Sciatic nerve (tissue), 2 donors: ENCODE measurements at regions not wholly inside any gene's neighbourhood (a gene's known extent, or its start where the extent isn't known, plus 50 kb on each side); places are given as distances from the start of the nearest gene placed in this dataset.

Experiments used
- ATAC-seq: fragments of 200-7000 bp; cut with Tn5 transposase; one replicate; pipeline ENCODE4 v1.9.1; 2020; ENCODE audit warnings: mild to moderate bottlenecking, moderate library complexity
- DNase-seq: peaks from one replicate; pipeline ENCODE4 v3.0.0-alpha.2; 2020; ENCODE audit warnings: low spot score
- intact Hi-C: fragments of 100-400 bp; cut with DNase I; formaldehyde crosslinking; loops from one replicate; pipeline ENCODE4 v1.14.2; 2022
- donor health status: DM: no; HTN: no; CAD: no.
- donor health status: DM: no; HTN: no; CAD: no.

GRCh38 chr15:77557564-77557963 lies 75.1 kb downstream of the LINGO1 start:
- intact Hi-C loops: no loop called here
- DNase-seq: no peak
- no peak for ATAC-seq

- intact Hi-C loops: no loop called here
- DNase-seq: no peak
- ATAC-seq: no peak
Observed at GRCh38 chr15:77557144-77557543, 75.6 kb downstream of the LINGO1 start.

- ATAC-seq: no peak
Observed at GRCh38 chr15:77556622-77557021, 76.1 kb downstream of the LINGO1 start.

GRCh38 chr15:77555232-77555631 lies 77.5 kb downstream of the LINGO1 start:
- no peak for ATAC-seq
- DNase-seq: no peak
- intact Hi-C loops: no loop called here

More at GRCh38 chr15:77556622-77557021, 76.1 kb downstream of the LINGO1 start:
- DNase-seq: no peak
- intact Hi-C loops: no loop called here

- DNase-seq (no peak), ATAC-seq (no peak)
- intact Hi-C loops: no loop called here
Observed at GRCh38 chr15:77554306-77555080, 78.2 kb downstream of the LINGO1 start.

GRCh38 chr15:77553695-77554094 lies 79.0 kb downstream of the LINGO1 start:
- intact Hi-C loops: no loop called here
- DNase-seq (no peak), ATAC-seq (no peak)

GRCh38 chr15:77553257-77553656 lies 79.5 kb downstream of the LINGO1 start:
- ATAC-seq: no peak
- intact Hi-C loops: no loop called here
- DNase-seq: no peak

- intact Hi-C loops: no loop called here
- no peak for DNase-seq
- no peak for ATAC-seq
Observed at GRCh38 chr15:77552066-77552465, 80.6 kb downstream of the LINGO1 start.

GRCh38 chr15:77550301-77551251 lies 82.1 kb downstream of the LINGO1 start:
- intact Hi-C loops: no loop called here
- no peak for ATAC-seq
- no peak for DNase-seq

GRCh38 chr15:77549576-77550288 lies 83.0 kb downstream of the LINGO1 start:
- intact Hi-C loops: loop anchor here (5.0 kb wide), 1 partner anchor 532 kb away; no protein-coding TSS in a partner anchor
- DNase-seq: no peak
- no peak for ATAC-seq

GRCh38 chr15:77548589-77549557 lies 83.8 kb downstream of the LINGO1 start:
- intact Hi-C loops: loop anchor here (5.0 kb wide), 1 partner anchor 532 kb away; no protein-coding TSS in a partner anchor
- DNase-seq (no peak), ATAC-seq (no peak)

GRCh38 chr15:77547801-77548588 lies 84.7 kb downstream of the LINGO1 start:
- intact Hi-C loops: loop anchor here (5.0 kb wide), 1 partner anchor 531 kb away; no protein-coding TSS in a partner anchor
- ATAC-seq (no peak), DNase-seq (no peak)

GRCh38 chr15:77546870-77547269 lies 85.8 kb downstream of the LINGO1 start:
- no peak for ATAC-seq
- intact Hi-C loops: loop anchor here (5.0 kb wide), 1 partner anchor 530 kb away; no protein-coding TSS in a partner anchor
- no peak for DNase-seq

- no peak for DNase-seq
- intact Hi-C loops: loop anchor here (5.0 kb wide), 1 partner anchor 529 kb away; no protein-coding TSS in a partner anchor
- no peak for ATAC-seq
Observed at GRCh38 chr15:77546050-77546501, 86.6 kb downstream of the LINGO1 start.

- no peak for ATAC-seq
- intact Hi-C loops: loop anchor here (5.0 kb wide), 1 partner anchor 528 kb away; no protein-coding TSS in a partner anchor
- DNase-seq: no peak
Observed at GRCh38 chr15:77545058-77545457, 87.7 kb downstream of the LINGO1 start.

GRCh38 chr15:77544162-77544561 lies 88.5 kb downstream of the LINGO1 start:
- DNase-seq (no peak), ATAC-seq (no peak)
- intact Hi-C loops: loop anchor here (5.0 kb wide), 1 partner anchor 427 kb away; no protein-coding TSS in a partner anchor
